ENCODE measurements at regions not wholly inside any gene's neighbourhood (a gene's known extent, or its start where the extent isn't known, plus 50 kb on each side); places are given as distances from the start of the nearest gene placed in this dataset.

DNA sequence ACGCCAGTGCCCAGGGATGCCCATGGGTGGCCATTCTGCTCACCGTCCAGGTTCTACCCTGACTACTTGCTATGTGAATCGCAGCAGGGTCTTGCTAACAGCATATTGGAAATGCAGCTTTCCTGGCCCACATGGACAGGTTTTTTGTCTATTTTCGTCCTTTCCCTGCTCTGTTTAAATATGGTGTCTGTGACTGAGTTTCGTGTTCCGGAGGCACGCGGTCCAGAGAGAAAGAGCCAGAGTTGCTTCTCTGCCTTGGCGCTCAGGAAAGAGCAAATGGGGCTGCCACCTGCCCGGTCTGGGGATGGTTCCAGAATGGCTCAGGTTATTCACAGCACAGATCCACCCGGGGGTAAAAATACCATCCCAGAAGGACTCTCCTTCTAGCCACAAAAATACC is 456.2 kb downstream of the BCL11A start:
- no peak for DNase-seq (ENCODE audit: low read depth in 2 of 2)

- DNase-seq (ENCODE audit: low read depth in 2 of 2) = no peak
Measured at GRCh38 chr2:60096556-60096955, 456.9 kb downstream of the BCL11A start.

- no peak for DNase-seq (ENCODE audit: low read depth in 2 of 2)
Measured at GRCh38 chr2:60095903-60096302, 457.6 kb downstream of the BCL11A start.

DNA sequence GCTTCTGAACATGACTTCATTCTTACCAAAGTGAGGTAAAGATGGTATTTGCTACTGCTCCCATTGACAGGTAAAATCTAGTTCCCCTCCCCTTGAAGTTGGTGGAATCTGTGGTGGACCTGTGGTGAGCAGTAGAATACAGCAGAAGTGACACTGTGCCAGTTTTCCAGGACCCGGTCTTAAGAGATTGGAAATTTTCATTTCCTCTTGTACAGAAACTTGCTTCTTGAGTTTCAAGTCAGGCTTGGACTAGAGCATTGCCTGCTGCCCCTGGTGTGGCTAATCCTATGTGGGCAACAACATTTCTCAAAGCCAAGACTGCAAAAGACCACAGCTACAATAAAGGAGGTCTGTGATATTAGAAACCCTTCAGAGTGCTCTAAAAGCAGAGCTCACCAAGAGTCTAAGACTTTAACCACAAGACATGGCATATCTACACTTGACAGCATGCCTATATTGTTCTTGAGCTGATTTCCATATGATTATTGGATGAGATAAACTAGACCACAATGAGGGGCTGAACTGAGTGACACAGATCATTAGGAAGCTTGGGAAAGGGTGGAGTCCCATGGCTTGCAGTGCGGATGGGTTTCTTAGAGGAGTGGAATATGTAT is 458.1 kb downstream of the BCL11A start:
- DNase-seq (ENCODE audit: low read depth in 2 of 2) = no peak

DNA sequence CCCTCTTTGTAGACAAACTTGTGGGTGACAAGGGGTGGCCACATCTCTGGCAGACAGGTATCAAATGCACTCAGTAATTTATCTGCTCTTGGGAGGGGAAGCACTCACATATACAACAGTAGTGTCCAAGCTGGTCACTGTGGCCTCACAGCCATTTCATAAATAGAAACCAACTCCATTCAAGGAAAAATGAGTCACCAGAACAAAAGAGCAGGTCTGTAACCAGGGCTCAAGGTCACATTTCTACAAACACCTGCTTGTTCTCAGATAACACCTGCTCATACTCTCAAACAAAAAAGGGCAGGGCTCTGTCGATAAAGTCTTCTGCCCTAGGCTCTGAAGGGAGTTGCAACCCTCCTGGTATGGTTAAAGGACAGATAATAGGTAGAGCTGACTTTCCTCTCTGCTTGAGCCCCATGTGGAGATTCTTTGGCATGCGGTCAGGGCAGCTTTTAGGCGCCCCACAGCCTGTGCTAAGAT is 459.0 kb downstream of the BCL11A start:
- DNase-seq (ENCODE audit: low read depth in 2 of 2) = no peak

- DNase-seq (ENCODE audit: low read depth in 2 of 2) = no peak
Measured at GRCh38 chr2:60092781-60093180, 460.7 kb downstream of the BCL11A start.

GRCh38 chr2:60091894-60092293 is 461.6 kb downstream of the BCL11A start:
- DNase-seq (ENCODE audit: low read depth in 2 of 2) = no peak

- DNase-seq (ENCODE audit: low read depth in 2 of 2) = no peak
Measured at GRCh38 chr2:60091266-60091665, 462.2 kb downstream of the BCL11A start.

- no peak for DNase-seq (ENCODE audit: low read depth in 2 of 2)
Measured at GRCh38 chr2:60079562-60079961, 473.9 kb downstream of the BCL11A start.

- no peak for DNase-seq (ENCODE audit: low read depth in 2 of 2)
Measured at GRCh38 chr2:60075048-60075447, 478.4 kb downstream of the BCL11A start.

GRCh38 chr2:60073201-60073600 is 480.3 kb downstream of the BCL11A start:
- no peak for DNase-seq (ENCODE audit: low read depth in 2 of 2)

GRCh38 chr2:60072609-60073008 is 480.8 kb downstream of the BCL11A start:
- no peak for DNase-seq (ENCODE audit: low read depth in 2 of 2)

DNA sequence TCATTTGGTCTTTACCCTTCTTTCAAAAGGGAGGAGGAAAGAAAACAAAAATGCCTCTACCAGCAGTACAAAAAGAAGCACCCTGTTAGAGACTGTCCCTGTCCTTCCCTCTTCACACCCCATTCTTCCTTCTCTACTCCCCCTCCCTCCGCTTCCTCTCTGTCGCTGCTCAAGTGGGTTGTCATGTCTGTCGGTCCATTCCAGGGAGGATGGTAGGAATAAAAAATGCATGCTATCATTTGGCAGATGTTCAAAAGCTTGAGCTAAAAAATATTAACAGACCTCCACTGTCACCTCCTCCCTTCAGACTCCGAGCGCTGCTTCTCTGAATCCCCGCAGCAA is 482.0 kb downstream of the BCL11A start:
- no peak for DNase-seq (ENCODE audit: low read depth in 2 of 2)

GRCh38 chr2:60070736-60071489 is 482.5 kb downstream of the BCL11A start:
- no peak for DNase-seq (ENCODE audit: low read depth in 2 of 2)

- DNase-seq (ENCODE audit: low read depth in 2 of 2) = no peak
Measured at GRCh38 chr2:60070196-60070595, 483.3 kb downstream of the BCL11A start.

- DNase-seq (ENCODE audit: low read depth in 2 of 2) = no peak
Measured at GRCh38 chr2:60068755-60069154, 484.7 kb downstream of the BCL11A start.

- no peak for DNase-seq (ENCODE audit: low read depth in 2 of 2)
Measured at GRCh38 chr2:60067006-60067405, 486.4 kb downstream of the BCL11A start.

DNA sequence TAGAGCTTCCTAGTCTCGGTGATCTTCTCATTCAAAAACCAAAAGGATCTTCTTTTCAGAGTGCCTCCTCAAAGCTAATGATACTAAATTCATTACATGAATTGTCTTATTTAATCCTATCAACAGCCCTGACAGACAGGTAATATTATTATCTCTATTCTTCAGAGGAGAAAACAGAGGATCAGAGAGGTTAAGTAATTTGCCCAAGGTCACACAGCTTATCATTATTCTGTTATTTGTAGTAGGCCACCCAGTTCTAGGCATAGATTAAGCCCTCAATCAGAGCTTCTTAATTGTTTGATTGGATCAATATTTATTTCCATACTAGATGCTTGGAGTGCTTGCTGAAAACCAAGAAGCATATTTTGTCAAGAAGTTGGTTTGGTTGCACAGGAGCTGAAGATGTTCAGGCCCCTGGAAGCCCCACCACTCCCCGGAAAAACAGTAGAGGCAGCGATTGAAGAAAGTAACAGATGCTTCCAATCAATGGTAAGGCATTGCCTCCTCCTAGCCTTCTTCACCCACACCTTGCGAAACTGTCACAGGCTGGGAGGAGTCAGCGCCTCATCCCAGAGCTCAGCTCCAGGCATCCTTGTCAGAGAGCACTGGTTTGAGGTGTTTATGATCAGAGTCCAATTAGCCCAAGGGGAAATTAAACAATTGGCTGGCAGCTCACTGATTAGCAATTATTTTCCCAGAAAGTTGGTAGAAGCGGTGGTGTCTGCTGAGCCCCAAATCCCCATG is 487.2 kb downstream of the BCL11A start:
- DNase-seq (ENCODE audit: low read depth in 2 of 2) = no peak

- no peak for DNase-seq (ENCODE audit: low read depth in 2 of 2)
Measured at GRCh38 chr2:60064687-60065389, 488.6 kb downstream of the BCL11A start.

GRCh38 chr2:60058781-60059180 is 494.7 kb downstream of the BCL11A start:
- no peak for DNase-seq (ENCODE audit: low read depth in 2 of 2)

DNA sequence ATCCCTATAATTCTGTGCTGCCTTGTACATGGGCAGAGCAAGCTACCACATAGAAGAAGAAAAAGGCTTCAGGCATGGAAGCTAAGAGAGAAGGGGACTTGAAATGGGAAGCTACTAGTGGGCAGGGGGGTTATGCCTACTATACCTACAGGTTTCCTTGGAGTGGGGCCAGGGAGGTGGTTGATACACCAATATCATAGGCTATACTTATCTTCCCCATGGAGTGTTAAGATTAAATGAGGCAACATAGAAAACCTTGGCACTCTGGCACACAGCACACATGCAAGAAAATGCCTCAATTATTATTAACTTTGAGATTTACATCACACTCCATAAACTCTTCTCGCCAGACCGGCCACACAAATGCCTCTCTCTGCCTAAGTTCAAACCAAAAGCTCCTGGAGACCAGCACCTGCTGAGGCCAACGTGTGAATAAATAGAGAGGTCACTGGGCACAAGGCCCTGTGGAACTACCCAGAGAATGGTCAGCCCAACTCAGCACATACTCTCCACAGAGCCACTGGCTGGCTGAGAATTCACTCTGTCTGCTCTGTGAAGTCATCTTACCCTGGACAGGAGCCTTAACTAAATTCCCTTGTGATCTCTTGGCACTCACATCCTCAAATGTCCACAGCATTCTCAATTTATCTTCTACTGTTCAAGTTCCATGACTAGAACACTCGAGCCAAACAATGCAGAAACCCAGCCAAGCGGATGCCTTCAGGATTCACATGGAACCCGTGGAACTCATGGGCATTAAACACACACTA is 498.7 kb downstream of the BCL11A start:
- no peak for DNase-seq (ENCODE audit: low read depth in 2 of 2)

DNA sequence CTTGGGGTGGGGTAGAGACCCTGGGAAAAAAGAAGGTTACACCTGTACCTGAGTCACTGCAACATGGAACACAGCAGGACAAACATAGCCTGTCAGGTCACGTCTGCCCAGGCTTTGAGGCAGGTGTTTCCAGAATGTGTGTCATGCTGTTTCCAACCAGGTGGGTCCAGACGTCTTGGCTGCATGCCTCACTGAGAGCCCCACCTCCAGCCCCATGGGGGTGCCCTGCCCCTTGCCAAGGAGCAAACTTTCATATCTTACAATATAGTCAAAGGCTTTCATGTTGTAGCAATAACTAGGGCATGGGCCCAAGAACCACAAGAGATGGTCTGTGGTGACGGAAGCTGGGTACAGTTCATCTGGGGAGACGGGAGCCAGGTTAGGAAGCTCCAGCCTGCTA is 499.7 kb downstream of the BCL11A start:
- DNase-seq (ENCODE audit: low read depth in 2 of 2) = no peak

Measured in stimulated activated CD8-positive, alpha-beta memory T cell treated with anti-CD3 and anti-CD28 coated beads, Interleukin-15, amount 100 ng/mL, for 4 hours (primary cell).